HG03565 (cell line): ENCODE measurements at regions not wholly inside any gene's neighbourhood (a gene's known extent, or its start where the extent isn't known, plus 50 kb on each side); places are given as distances from the start of the nearest gene placed in this dataset.
"Not testable (repeated sequence)": the region's sequence is repeated elsewhere in the genome, so short reads cannot be mapped to it uniquely, and the experiment has no call there.

Source experiments
- ATAC-seq: cut with Tn5 transposase; IDR thresholded peaks from one replicate; pipeline ENCODE4 v1.9.1; 2021; ENCODE audit warnings: mild to moderate bottlenecking, moderate library complexity; ENCODE audit not compliant: unreplicated experiment

DNA sequence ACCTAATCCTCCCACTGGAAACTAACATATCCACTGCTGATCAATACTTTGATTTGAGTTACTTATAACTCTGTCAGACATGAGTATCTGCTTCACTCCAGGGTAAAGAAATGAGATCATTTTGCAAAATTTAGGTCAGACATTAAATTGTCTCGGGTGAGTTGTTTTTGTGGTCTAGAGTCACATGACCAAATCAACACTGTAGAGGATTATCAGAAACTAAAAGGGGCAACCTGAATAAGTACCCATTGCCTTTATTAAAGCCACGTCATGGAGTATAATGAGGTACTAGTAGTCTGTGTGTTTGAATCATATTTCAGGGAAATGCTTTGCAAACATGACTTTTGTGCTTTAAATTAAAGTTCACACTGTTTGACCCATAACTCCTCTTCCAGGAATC lies 107.7 kb upstream of the ADO start:
- ATAC-seq: no peak

DNA sequence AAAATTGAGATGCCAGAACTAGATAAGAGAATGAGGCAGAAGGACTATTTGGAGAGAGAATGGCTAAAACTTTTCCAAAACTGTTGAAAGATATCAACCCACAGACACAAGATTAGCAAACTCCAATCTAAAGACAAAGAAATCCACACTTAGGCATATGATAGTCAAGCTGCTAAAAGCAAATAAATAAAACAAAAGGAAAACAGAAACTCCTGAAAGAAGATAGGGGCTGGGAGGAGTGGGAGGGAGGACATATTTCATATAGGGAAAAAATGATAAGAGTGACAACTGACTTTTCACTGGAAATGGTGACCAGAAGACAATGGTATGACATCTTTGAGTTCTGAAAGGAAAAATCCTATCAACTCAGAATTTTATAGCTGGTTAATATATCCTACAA lies 105.4 kb upstream of the ADO start:
- no peak for ATAC-seq

DNA sequence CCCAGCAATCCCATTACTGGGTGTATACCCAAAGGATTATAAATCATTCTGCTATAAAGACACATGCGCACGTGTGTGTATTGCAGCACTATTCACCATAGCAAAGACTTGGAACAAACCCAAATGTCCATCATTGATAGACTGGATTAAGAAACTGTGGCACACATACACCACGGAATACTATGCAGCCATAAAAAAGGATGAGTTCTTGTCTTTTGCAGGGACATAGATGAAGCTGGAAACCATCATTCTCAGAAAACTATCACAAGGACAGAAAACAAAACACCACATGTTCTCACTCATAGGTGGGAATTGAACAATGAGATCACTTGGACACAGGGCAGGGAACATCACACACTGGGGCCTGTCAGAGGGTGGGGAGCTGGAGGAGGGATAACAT lies 100.4 kb upstream of the ADO start:
- not testable (repeated sequence) for ATAC-seq

DNA sequence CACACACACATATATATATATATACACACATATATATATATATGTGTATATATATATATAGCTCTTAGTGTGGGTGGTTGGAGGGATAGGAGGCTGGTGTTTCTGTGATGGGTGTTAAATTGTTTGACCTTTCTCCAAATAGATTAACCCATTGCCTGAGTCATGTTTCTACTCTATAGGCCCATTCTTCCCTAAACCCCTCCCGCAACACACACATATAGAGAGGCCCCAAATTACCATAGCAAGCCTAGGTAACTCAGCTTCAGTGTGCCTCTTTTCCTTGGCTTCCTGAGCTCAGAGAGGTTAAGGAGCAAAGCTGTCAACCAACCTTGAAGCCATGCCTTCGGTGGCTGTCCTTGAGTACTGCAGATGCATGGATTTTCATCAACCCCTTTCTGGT lies 98.7 kb upstream of the ADO start:
- ATAC-seq: no peak

DNA sequence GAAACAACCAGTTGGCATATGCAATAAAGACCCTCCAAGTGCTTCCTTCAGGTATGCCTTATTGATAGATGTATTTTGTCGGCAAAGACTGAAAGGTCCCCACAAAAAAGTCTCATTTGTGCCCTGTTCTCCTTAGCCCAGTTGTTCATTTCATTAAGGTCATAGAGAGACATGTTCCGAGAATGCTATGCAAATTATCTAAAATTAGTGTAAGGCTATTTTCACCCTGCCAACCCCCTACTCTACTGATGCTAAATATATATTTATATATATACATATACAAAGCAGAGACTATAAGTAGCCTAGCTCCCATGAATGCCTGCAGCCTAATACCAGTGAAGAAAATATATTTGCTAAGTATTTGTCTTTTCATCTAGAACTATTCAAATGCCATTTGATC lies 96.7 kb upstream of the ADO start:
- peak; percentile 65 for ATAC-seq

DNA sequence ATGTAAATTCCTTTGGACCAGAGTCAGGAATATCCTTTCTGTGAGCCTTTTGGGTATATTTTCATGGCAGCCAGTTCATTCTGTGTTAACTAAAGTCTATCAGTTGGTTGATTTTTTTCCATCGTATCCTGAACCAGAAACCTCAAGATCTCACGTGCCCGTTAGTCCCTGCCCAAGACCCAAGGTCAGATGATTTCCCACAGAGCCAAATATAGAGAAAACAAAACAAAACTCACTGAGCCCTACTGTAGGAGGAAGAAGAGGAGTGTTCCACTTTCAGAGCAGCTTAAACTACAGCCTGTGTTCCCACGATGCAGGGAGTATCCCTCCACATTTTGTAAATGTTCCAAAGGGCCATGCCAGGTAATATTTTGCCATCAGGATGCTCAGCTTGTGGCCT lies 96.0 kb upstream of the ADO start:
- ATAC-seq: no peak

DNA sequence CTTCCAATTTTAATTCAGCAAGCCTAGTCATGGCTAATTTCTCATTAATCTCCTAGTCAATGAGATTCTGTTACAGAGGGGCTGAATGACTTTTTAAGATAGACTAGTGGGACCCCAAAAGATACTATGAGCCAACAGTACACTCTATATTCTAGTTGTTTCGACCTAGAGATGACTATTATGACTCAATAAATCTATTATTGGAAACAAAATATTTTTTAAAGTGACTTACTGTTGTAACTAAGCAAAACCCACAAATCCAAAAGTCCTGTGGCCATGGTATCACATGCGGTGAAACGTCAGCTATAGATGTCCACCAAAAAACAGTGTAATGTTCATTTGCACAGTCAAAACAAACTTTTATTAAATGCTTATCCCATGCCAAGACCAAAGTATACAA lies 95.3 kb upstream of the ADO start:
- ATAC-seq: peak; percentile 32

DNA sequence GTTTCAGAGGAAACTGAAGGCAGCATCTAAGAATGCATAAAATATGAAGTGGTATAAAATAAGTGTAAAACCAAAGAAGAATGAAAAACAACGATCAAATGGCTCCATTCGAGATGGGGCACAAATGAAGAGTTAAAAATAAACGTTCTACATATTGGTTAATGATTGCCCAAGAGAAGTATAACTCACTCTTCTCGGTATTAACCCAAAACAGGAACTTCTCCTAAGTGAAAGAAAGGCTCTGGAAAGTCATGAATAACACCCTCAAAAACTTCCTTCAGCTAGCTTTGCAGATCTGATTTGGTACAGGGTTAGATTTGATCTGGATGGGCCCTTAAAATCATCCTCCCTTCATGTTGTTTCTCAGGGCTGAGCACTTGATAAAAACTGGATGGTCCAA lies 94.3 kb upstream of the ADO start:
- no peak for ATAC-seq

DNA sequence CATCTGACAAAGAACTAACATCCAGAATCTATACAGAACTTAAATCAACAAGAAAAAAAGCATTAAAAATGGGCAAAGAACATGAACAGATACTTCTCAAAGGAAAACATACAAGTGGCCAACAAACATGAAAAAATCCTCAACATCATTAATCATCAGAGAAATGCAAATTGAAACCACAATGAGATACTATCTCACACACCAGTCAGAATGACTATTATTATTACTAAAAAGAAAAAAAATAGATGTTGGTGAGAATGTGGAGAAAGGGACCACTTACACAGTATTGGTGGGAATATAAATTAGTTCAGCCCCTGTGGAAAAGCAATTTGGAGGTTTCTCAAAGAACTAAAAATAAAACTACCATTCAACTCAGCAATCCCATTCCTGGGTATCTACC lies 89.1 kb upstream of the ADO start:
- ATAC-seq: no peak

DNA sequence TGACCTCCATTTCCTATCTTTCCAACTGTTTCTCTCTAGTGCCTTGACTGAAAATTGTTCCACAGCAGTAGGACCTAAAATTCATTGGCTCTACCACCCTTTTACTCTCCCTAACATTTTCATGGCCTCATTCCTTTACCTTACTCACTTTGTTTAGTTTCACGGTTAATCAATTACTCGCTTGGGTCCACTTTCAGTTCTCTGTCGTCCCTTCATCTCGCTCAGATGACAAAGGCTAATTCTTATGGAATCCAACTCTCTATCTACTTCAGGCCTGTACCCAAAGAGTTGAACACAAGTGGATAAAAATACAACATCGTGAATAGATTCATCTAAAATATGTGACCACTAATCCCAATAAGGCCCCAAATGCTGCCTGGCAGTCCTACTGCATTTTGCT lies 85.9 kb upstream of the ADO start:
- ATAC-seq: no peak

DNA sequence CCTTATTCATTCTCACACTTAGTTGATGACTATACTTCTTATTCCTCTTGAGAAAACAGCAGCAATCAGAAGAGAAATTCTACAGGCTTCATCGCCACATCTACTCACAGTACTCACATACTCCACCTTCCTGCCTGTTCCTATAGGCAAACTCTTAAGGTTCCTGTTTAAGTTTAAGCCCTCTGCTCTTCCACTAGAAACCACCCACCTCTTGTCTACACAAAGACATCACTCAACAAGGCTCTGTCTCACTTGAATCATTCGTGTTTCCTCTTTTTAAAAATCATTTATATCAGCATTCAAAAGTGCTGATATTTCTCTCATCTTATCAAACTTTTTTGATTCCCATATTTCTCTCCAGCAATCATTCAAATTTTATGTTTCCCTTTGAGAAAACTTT lies 85.5 kb upstream of the ADO start:
- ATAC-seq: no peak

DNA sequence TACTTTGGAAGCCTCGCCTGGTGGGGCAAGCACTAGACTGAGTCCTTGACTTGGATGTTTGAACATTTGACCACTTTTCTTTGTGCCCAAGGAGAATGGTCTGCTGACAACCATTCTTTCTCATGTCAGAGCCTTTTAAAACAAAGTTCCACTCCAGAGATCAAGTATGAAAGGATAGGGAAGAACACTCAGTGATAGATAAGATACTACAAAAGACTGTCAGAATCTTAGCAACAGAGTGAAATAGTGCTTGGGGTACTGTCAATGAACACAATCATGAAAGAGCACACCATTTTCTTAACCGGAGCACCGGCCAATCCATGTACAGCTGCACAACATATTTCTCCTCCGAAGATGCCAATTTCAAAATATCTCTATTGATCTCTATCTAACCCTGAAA lies 82.8 kb upstream of the ADO start:
- no peak for ATAC-seq

DNA sequence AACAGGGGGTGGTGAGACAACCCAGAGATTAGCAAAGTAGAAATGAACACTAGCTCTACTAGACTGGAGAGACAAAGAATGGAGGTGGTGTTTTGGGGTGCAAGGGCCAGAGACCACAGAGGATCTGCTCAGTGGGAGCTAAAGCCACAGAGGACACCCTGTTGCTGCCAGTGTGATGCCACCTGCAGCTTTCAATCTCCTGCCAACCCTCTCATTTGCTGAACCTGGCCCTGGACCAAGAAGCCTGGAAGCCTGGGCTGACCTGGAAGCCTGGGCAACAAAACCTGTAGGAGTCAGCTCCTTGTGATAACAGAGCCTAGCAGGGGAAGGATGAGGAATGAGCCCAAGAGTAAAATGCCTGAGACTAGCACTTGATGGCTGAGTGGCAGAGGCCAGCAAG lies 81.1 kb upstream of the ADO start:
- no peak for ATAC-seq

DNA sequence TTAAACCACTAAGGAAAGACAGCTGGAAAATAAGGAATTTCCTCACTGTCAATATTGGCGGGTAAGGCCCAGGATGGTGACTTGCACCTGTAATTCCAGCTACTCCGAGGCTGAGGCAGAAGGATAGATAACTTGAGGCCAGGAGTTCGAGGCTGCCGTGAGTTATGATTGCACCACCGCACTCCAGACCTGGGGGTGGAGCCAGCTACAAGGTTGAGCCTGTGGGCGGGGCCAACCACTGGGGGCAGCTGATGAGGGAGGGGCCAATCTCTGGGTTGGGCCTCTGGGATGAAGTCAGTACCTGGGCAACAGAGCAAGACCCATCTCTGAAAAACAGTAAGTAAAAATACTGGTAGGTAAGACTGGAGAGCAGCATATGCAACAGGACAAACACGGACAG lies 80.1 kb upstream of the ADO start:
- ATAC-seq: no peak

DNA sequence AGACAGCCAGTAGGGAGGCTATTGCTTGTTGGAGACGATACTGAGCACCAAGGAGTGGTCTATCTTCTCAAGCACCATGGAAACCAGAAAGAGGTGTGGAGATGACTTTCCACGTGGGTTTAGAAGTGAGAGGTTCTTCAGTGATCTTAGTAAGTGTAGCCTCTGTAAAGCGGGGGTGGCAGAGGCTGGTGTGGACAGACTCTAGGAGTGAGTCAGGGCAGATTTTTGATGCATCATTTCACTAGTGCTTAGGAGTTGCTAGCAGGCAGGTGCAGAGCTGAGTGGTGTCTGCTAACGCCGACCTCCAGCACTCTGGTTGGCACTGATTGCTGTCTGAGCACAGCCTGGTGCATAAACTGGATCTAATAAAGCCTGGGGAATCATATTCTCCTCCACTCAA lies 78.4 kb upstream of the ADO start:
- ATAC-seq: peak; percentile 97

DNA sequence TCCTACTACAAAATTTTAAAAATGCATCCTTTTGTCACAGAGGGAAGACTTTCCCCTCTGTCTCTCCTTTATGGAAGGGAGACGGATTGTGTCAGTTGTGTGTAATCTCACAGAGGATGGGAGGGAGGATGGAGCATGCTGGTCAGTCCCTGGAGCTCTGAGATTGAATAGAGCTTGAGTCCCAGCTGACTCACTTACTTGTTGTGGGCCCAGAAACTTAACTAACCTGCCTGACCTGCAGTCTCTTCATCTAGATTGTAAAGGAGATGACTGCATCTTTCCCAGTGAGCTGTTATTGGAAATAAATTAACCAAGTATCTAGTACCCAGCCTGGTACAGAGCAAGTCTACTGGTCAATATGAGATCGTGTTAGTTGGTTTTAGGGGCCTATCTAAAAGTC lies 77.9 kb upstream of the ADO start:
- ATAC-seq: no peak

DNA sequence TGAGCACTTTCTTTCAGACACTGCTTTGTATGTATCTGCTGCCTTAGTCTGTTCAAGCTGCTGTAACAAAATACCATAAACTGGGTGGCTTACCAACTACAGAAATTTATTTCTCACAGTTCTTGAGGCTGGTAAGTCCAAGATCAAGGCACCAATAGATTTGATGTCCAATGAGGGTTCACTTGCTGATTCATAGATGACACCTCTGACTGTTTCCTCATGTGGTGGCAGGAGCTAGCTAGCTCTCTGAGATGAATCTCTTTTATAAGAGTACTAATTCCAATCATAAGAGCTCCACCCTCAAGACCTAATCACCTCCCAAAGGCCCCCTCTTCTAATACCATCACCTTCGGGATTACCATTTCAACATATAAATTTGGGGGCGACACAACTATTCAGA lies 76.6 kb upstream of the ADO start:
- ATAC-seq: no peak

DNA sequence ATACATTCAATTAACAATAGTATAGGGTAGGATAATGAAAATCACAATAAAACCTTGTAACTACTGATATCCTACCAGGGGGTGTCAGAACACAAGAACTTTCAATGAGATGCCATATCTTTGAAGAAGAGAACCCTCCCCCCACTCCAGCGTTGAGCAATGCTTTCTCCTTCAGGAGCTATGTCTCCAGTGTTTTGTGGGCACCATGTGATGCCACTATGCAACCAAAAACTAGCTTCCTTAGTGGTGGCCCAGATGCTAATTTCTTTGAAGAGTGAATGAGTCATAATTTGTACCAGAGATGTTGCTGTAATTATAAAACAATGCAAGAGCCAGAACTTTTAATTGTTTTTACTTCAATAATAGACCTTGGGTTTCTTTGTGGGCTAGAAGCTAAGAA lies 76.0 kb upstream of the ADO start:
- ATAC-seq: no peak

DNA sequence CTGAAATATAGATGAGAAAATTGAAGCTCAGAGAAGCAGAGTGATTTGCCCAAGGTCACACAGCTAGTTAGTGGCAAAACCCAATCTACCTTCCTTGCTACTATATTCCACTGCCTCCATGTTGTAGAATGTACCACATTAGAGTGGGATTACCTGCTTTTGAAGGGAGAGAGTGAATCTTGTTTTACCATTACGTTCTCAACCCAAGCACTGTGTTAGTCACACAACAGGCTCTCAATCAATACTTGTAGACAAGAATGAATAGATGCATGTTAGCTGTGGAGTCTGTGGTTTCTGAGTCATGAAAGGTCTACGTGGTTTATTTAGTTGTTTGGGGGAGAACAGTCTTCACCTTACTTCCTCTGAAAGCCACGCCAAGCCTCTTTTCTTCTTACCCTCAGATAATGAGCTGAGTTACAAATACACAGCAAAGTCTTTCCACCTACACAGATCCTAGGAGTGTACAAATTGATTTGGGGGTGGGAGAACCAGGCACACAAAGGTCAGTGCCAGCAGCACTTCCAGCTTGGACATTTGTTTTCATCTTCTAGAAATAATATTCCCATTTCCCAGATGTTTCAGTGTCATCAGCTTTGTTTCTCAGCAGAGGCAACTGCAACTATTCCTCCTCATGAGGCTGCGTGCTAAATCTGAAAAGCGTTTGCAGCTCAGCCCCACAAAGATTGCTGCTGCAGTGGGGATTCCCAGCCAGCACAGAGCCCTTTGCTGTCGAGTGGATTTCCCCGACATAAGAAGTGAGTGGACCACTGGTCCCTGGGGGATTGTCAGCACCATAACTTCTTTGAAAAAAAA lies 71.5 kb upstream of the ADO start:
- peak; percentile 81 for ATAC-seq

DNA sequence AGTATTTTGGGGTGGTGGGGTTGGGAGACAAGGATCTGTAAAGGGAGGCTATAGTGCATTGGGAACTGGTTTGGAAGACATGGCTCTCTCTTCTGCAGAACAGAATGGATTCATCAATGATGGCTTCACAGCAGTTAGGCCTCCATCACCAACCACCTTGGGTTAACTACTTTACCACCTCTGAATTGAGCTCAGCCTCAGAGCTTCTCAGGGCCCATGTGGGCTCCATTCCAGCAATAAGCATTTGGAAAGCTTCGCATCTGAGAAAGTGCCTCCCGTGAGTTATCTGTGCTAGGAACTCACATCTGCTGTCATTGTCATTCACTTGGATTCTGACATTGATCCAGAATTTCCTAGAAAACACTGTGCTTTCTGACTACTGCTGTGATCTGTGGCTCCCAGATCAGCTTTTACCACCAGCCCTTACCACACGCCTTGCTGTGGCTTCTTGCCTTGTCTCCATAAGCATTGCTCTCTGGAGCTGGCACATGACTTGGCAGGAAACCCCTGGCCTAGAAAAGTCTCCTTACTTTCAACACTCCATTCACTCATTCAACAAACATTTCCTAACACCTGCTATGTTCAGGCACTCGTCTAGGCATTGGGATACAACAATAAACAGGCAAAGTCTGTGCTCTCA lies 70.7 kb upstream of the ADO start:
- no peak for ATAC-seq

DNA sequence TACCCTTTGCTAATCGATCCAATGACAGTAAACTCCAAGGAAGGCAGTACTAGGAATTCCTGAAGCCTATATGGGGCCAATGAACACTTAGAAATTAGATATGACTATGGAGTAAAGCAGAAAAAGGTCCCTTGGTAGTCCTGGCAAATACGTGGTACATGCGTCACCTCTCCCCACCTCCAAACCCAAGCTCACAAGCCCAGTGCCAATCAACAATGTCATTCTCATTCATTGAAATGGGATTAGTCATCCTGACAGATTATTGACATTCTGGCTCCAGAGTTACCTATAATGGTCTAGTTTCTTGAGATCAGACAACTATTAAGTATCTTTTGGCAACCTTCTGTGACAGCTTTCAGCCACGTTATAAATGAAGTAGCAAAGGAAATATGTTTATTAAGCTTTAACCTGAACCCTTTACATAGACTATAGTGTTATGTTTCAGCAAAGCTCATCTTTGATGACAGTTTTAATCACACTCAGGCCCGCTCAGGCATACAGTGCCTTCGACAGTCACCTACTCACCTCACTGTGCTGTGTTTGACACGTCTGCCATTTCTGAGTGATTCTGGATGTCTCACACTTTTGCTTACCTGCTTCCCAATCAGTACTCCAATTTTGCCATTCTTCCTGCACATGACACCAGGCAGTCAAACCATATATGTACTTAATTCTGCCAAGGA lies 69.6 kb upstream of the ADO start:
- ATAC-seq: no peak

DNA sequence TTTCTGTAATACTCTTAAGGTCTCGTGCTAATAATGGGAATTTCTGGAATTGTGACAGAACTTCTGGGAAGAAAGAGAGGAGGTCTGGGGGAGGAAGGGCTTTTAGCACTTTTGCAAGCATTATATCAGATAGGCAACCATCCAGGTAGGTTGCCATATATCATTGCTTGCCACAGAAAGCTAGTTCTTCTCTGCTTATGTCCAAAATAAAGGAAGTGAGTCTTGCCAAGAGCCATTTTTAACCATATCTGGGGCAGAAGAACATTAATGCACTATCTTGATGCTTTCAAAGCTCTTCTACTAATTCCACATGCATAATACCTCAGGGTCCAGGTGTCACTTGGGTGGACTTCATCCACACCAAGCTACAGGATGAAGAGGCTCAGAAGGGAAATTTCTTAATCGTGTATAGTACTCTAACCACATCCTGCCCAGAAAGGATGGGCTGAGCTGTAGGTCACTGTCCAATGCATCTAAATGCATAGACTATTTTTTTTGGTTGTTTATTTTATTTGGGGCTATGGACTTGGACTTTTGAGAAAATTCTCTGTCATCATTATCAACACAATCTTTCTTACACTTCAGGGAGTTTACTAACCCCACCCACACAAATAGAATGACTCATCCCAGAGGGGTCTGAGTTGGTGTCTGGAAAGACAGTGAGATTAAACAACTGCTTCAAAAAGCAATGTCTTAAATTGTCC lies 68.9 kb upstream of the ADO start:
- ATAC-seq: peak; percentile 50
